Peyer's patch (tissue), 4 donors: ENCODE measurements at regions not wholly inside any gene's neighbourhood (a gene's known extent, or its start where the extent isn't known, plus 50 kb on each side); places are given as distances from the start of the nearest gene placed in this dataset.

Source experiments
- CTCF ChIP-seq, 6 experiments: fragments of 450-650 bp in 4 of 6; fragments of 200-600 bp in 2 of 6; sonication (generic) in 1 of 6; IDR thresholded peaks; one replicate each; pipeline ENCODE4 v1.5.1; 2017 to 2019; ENCODE audit warnings: antibody characterized with exemption in 6 of 6, mild to moderate bottlenecking in 3 of 6, moderate library complexity in 1 of 6
- POLR2A ChIP-seq, 2 donors: fragments of 450-650 bp; IDR thresholded peaks; one replicate each; pipeline ENCODE4 v1.5.1; 2017; ENCODE audit warnings: antibody characterized with exemption in 2 of 2, mild to moderate bottlenecking in 2 of 2, moderate library complexity in 2 of 2

- TF ChIP-seq CTCF (IDR thresholded peaks at IDR 0.05) (no peak), POLR2A (IDR thresholded peaks at IDR 0.05) (no peak)
Observed at GRCh38 chr11:11746449-11746848, 95.3 kb upstream of the USP47 start.
